ENCODE measurements at regions not wholly inside any gene's neighbourhood (a gene's known extent, or its start where the extent isn't known, plus 50 kb on each side); places are given as distances from the start of the nearest gene placed in this dataset.

DNA sequence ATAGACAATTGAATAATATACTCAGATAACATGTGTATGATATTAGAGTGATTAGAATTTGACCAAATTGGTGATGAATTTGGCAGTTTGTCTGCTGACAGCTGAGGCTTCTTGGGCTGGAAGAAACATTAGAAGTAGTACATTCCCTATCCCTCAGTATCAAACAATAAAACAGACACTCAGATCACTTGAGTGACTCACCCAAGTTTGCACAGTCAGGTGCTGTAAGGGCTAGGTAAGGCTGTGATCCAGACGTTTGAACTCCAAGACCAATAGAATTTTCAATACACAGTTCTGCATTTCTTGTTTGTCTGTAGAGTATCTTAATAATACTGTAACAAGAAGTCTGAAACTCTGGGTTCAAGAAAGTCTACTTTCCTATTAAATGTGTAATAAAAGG, 223.5 kb downstream of the POSTN start:
- no peak for TF ChIP-seq FOSL1 (IDR thresholded peaks at IDR 0.05; ENCODE audit: low read depth)
- TF ChIP-seq, protein P1, sequence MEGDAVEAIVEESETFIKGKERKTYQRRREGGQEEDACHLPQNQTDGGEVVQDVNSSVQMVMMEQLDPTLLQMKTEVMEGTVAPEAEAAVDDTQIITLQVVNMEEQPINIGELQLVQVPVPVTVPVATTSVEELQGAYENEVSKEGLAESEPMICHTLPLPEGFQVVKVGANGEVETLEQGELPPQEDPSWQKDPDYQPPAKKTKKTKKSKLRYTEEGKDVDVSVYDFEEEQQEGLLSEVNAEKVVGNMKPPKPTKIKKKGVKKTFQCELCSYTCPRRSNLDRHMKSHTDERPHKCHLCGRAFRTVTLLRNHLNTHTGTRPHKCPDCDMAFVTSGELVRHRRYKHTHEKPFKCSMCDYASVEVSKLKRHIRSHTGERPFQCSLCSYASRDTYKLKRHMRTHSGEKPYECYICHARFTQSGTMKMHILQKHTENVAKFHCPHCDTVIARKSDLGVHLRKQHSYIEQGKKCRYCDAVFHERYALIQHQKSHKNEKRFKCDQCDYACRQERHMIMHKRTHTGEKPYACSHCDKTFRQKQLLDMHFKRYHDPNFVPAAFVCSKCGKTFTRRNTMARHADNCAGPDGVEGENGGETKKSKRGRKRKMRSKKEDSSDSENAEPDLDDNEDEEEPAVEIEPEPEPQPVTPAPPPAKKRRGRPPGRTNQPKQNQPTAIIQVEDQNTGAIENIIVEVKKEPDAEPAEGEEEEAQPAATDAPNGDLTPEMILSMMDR (IDR thresholded peaks at IDR 0.05 in 2 of 3, conservative IDR thresholded peaks at IDR 0.05 in 1 of 3; ENCODE audit: borderline replicate concordance in 1 of 3, insufficient read depth in 1 of 3, low read depth in 2 of 3, low read length in 2 of 3): no peak
- no peak for TF ChIP-seq JUND (IDR thresholded peaks at IDR 0.05)
- TF ChIP-seq EZH2phosphoT487 (IDR thresholded peaks at IDR 0.05; ENCODE audit: borderline replicate concordance): no peak
- no peak for TF ChIP-seq POLR2A (IDR thresholded peaks at IDR 0.05; ENCODE audit: borderline replicate concordance, extremely low read depth, insufficient read depth, insufficient read length)
- TF ChIP-seq EZH2 (IDR thresholded peaks at IDR 0.05): no peak
- no peak for TF ChIP-seq MAX (IDR thresholded peaks at IDR 0.05)

Data from HCT116 (cell line).